ENCODE measurements at regions not wholly inside any gene's neighbourhood (a gene's known extent, or its start where the extent isn't known, plus 50 kb on each side); places are given as distances from the start of the nearest gene placed in this dataset.
"Not testable (repeated sequence)": the region's sequence is repeated elsewhere in the genome, so short reads cannot be mapped to it uniquely, and the experiment has no call there.

GRCh38 chr16:17984810-17985209, 351.7 kb downstream of the NPIPA8 start:
- DNase-seq (ENCODE audit: low read depth), result no peak

GRCh38 chr16:17983847-17984639, 352.5 kb downstream of the NPIPA8 start:
- no peak for DNase-seq (ENCODE audit: low read depth)

- no peak for DNase-seq (ENCODE audit: low read depth)
Observed at GRCh38 chr16:17983114-17983513, 353.4 kb downstream of the NPIPA8 start.

GRCh38 chr16:17977260-17977659, 359.3 kb downstream of the NPIPA8 start:
- DNase-seq (ENCODE audit: low read depth), result no peak

GRCh38 chr16:17972460-17972943, 364.0 kb downstream of the NPIPA8 start:
- DNase-seq (ENCODE audit: low read depth), result no peak

GRCh38 chr16:17970816-17971331, 365.7 kb downstream of the NPIPA8 start:
- DNase-seq (ENCODE audit: low read depth), result no peak

- no peak for DNase-seq (ENCODE audit: low read depth)
Observed at GRCh38 chr16:17970157-17970765, 366.3 kb downstream of the NPIPA8 start.

GRCh38 chr16:17965133-17965900, 371.2 kb downstream of the NPIPA8 start:
- DNase-seq (ENCODE audit: low read depth), result no peak

- no peak for DNase-seq (ENCODE audit: low read depth)
Observed at GRCh38 chr16:17964196-17964595, 372.3 kb downstream of the NPIPA8 start.

GRCh38 chr16:17963185-17963836, 373.2 kb downstream of the NPIPA8 start:
- DNase-seq (ENCODE audit: low read depth), result no peak

- DNase-seq (ENCODE audit: low read depth), result no peak
Observed at GRCh38 chr16:17962726-17963125, 373.8 kb downstream of the NPIPA8 start.

- DNase-seq (ENCODE audit: low read depth), result not testable (repeated sequence)
Observed at GRCh38 chr16:17961822-17962221, 374.7 kb downstream of the NPIPA8 start.

GRCh38 chr16:17951378-17951777, 385.2 kb downstream of the NPIPA8 start:
- DNase-seq (ENCODE audit: low read depth), result no peak

- no peak for DNase-seq (ENCODE audit: low read depth)
Observed at GRCh38 chr16:17949982-17950250, 386.6 kb downstream of the NPIPA8 start.

- DNase-seq (ENCODE audit: low read depth), result no peak
Observed at GRCh38 chr16:17949141-17949981, 387.2 kb downstream of the NPIPA8 start.

- no peak for DNase-seq (ENCODE audit: low read depth)
Observed at GRCh38 chr16:17947637-17948036, 388.9 kb downstream of the NPIPA8 start.

- DNase-seq (ENCODE audit: low read depth), result no peak
Observed at GRCh38 chr16:17947165-17947564, 389.4 kb downstream of the NPIPA8 start.

GRCh38 chr16:17945080-17945601, 391.4 kb downstream of the NPIPA8 start:
- no peak for DNase-seq (ENCODE audit: low read depth)

GRCh38 chr16:17944345-17944744, 392.2 kb downstream of the NPIPA8 start:
- no peak for DNase-seq (ENCODE audit: low read depth)

GRCh38 chr16:17942067-17942466, 394.5 kb downstream of the NPIPA8 start:
- no peak for DNase-seq (ENCODE audit: low read depth)

Measured in activated T-cell treated with anti-CD3 and anti-CD28 coated beads for 48 hours (primary cell).